Stimulated activated naive B cell treated with anti-CD40 and anti-IgM and Interleukin-4, amounts not matched to agents 10 μg/mL and 1 μg/mL and 100 μg/mL, for 72 hours (primary cell): ENCODE measurements at regions not wholly inside any gene's neighbourhood (a gene's known extent, or its start where the extent isn't known, plus 50 kb on each side); places are given as distances from the start of the nearest gene placed in this dataset.

ENCODE experiments used
- ATAC-seq, 2 donors: fragments of 150-1000 bp; cut with Tn5 transposase; replicated peaks; 2 replicates each; pipeline ENCODE4 v1.10.0; 2021; ENCODE audit warnings: moderate library complexity in 1 of 2
- DNase-seq: peaks from one replicate; pipeline ENCODE4 v3.0.0; 2021
- H3K27ac Mint-ChIP-seq: one replicate; pipeline ENCODE4 v1.8.0; 2022; ENCODE audit warnings: mild to moderate bottlenecking, mixed read lengths
- H3K27me3 Mint-ChIP-seq, 2 donors: one replicate each; pipeline ENCODE4 v1.8.0; 2022; ENCODE audit warnings: mixed read lengths in 2 of 2
- H3K36me3 Mint-ChIP-seq, 2 donors: one replicate each; pipeline ENCODE4 v1.8.0; 2022; ENCODE audit warnings: mixed read lengths in 2 of 2, mild to moderate bottlenecking in 1 of 2
- H3K4me1 Mint-ChIP-seq, 2 donors: one replicate each; pipeline ENCODE4 v1.8.0; 2022; ENCODE audit warnings: mixed read lengths in 2 of 2, mild to moderate bottlenecking in 1 of 2
- H3K4me3 Mint-ChIP-seq, 2 donors: one replicate each; pipeline ENCODE4 v1.8.0; 2022; ENCODE audit warnings: mild to moderate bottlenecking in 2 of 2, mixed read lengths in 2 of 2, moderate library complexity in 1 of 2
- H3K9me3 Mint-ChIP-seq, 2 donors: one replicate each; pipeline ENCODE4 v1.8.0; 2022; ENCODE audit warnings: mixed read lengths in 2 of 2, mild to moderate bottlenecking in 1 of 2

- DNase-seq (no peak), ATAC-seq (no peak)
- no peak overlapping the region for H3K4me3 Mint-ChIP-seq
- no peaks in the 10 kb centered on the region for H3K9me3 Mint-ChIP-seq
- no peaks in the 10 kb centered on the region for H3K4me1 Mint-ChIP-seq
- H3K27me3 Mint-ChIP-seq, result no peaks in the 10 kb centered on the region
- no peak overlapping the region for H3K27ac Mint-ChIP-seq
- no peaks in the 10 kb centered on the region for H3K36me3 Mint-ChIP-seq
Measured at GRCh38 chr3:118754406-118755252, 280.0 kb downstream of the IGSF11 start.

- no peak for ATAC-seq
- no peaks in the 10 kb centered on the region for H3K27me3 Mint-ChIP-seq
- H3K36me3 Mint-ChIP-seq, result no peaks in the 10 kb centered on the region
- DNase-seq, result no peak
- no peak overlapping the region for H3K27ac Mint-ChIP-seq
- H3K9me3 Mint-ChIP-seq, result no peaks in the 10 kb centered on the region
- no peak overlapping the region for H3K4me3 Mint-ChIP-seq
- H3K4me1 Mint-ChIP-seq, result no peaks in the 10 kb centered on the region
Measured at GRCh38 chr3:118755253-118755801, 279.3 kb downstream of the IGSF11 start.

GRCh38 chr3:118760585-118761290 is 273.9 kb downstream of the IGSF11 start:
- Mint-ChIP-seq H3K27me3 (peaks cover 0 to 3% of the 10 kb centered on the region in 2 donors), H3K9me3 (peaks cover 0 to 3% of the 10 kb centered on the region in 2 donors), H3K4me3 (no peak overlapping the region), H3K27ac (no peak overlapping the region), H3K36me3 (no peaks in the 10 kb centered on the region), H3K4me1 (no peaks in the 10 kb centered on the region)
- DNase-seq (no peak), ATAC-seq (no peak)

- H3K4me3 Mint-ChIP-seq, result no peak overlapping the region
- H3K27ac Mint-ChIP-seq, result no peak overlapping the region
- peaks cover 0 to 3% of the 10 kb centered on the region in 2 donors for H3K9me3 Mint-ChIP-seq
- no peaks in the 10 kb centered on the region for H3K36me3 Mint-ChIP-seq
- no peaks in the 10 kb centered on the region for H3K4me1 Mint-ChIP-seq
- ATAC-seq (no peak), DNase-seq (no peak)
- peaks cover 0 to 3% of the 10 kb centered on the region in 2 donors for H3K27me3 Mint-ChIP-seq
Measured at GRCh38 chr3:118761291-118761606, 273.4 kb downstream of the IGSF11 start.

GRCh38 chr3:118765636-118766305 is 268.9 kb downstream of the IGSF11 start:
- Mint-ChIP-seq H3K4me1 (no peaks in the 10 kb centered on the region), H3K4me3 (no peak overlapping the region), H3K9me3 (peaks cover 0 to 3% of the 10 kb centered on the region in 2 donors), H3K27me3 (peaks cover 0 to 3% of the 10 kb centered on the region in 2 donors), H3K27ac (no peak overlapping the region), H3K36me3 (no peaks in the 10 kb centered on the region)
- ATAC-seq (no peak), DNase-seq (no peak)

GRCh38 chr3:118766306-118766669 is 268.4 kb downstream of the IGSF11 start:
- Mint-ChIP-seq H3K27me3 (peaks cover 0 to 3% of the 10 kb centered on the region in 2 donors), H3K4me1 (no peaks in the 10 kb centered on the region), H3K27ac (no peak overlapping the region), H3K36me3 (no peaks in the 10 kb centered on the region), H3K4me3 (no peak overlapping the region), H3K9me3 (peaks cover 0 to 3% of the 10 kb centered on the region in 2 donors)
- DNase-seq, result no peak
- ATAC-seq, result no peak

- H3K9me3 Mint-ChIP-seq, result peaks cover 0 to 5% of the 10 kb centered on the region in 2 donors
- no peak overlapping the region for H3K27ac Mint-ChIP-seq
- no peak overlapping the region for H3K4me3 Mint-ChIP-seq
- ATAC-seq (no peak), DNase-seq (no peak)
- H3K4me1 Mint-ChIP-seq, result peaks cover 0 to 2% of the 10 kb centered on the region in 2 donors
- no peaks in the 10 kb centered on the region for H3K36me3 Mint-ChIP-seq
- no peaks in the 10 kb centered on the region for H3K27me3 Mint-ChIP-seq
Measured at GRCh38 chr3:118772036-118772435, 262.6 kb downstream of the IGSF11 start.

- ATAC-seq (peak; percentile 60 to 94), DNase-seq (no peak)
- Mint-ChIP-seq H3K4me3 (no peak overlapping the region), H3K9me3 (peaks cover 0 to 5% of the 10 kb centered on the region in 2 donors), H3K36me3 (no peaks in the 10 kb centered on the region), H3K27me3 (no peaks in the 10 kb centered on the region), H3K27ac (no peak overlapping the region), H3K4me1 (peaks cover 0 to 2% of the 10 kb centered on the region in 2 donors)
Measured at GRCh38 chr3:118772547-118773011, 262.1 kb downstream of the IGSF11 start.

GRCh38 chr3:118775021-118775420 is 259.6 kb downstream of the IGSF11 start:
- H3K9me3 Mint-ChIP-seq, result peaks cover 0 to 5% of the 10 kb centered on the region in 2 donors
- H3K36me3 Mint-ChIP-seq, result no peaks in the 10 kb centered on the region
- peaks cover 0 to 2% of the 10 kb centered on the region in 2 donors for H3K4me1 Mint-ChIP-seq
- no peak overlapping the region for H3K27ac Mint-ChIP-seq
- DNase-seq, result no peak
- ATAC-seq, result no peak
- H3K27me3 Mint-ChIP-seq, result peaks cover 0 to under 1% of the 10 kb centered on the region in 2 donors
- no peak overlapping the region for H3K4me3 Mint-ChIP-seq

- Mint-ChIP-seq H3K4me1 (no peaks in the 10 kb centered on the region), H3K4me3 (no peak overlapping the region), H3K36me3 (no peaks in the 10 kb centered on the region), H3K9me3 (peaks cover 0 to 4% of the 10 kb centered on the region in 2 donors), H3K27me3 (peaks cover 0 to 9% of the 10 kb centered on the region in 2 donors), H3K27ac (no peak overlapping the region)
- DNase-seq (no peak), ATAC-seq (no peak)
Measured at GRCh38 chr3:118778201-118778600, 256.4 kb downstream of the IGSF11 start.

GRCh38 chr3:118781232-118781631 is 253.4 kb downstream of the IGSF11 start:
- H3K4me3 Mint-ChIP-seq, result no peak overlapping the region
- H3K9me3 Mint-ChIP-seq, result peaks cover 0 to 3% of the 10 kb centered on the region in 2 donors
- peaks cover 6 to 14% of the 10 kb centered on the region in 2 donors for H3K27me3 Mint-ChIP-seq
- H3K36me3 Mint-ChIP-seq, result no peaks in the 10 kb centered on the region
- ATAC-seq, result no peak
- no peaks in the 10 kb centered on the region for H3K4me1 Mint-ChIP-seq
- DNase-seq, result no peak
- no peak overlapping the region for H3K27ac Mint-ChIP-seq

- no peaks in the 10 kb centered on the region for H3K4me1 Mint-ChIP-seq
- peaks cover 6 to 14% of the 10 kb centered on the region in 2 donors for H3K27me3 Mint-ChIP-seq
- H3K36me3 Mint-ChIP-seq, result no peaks in the 10 kb centered on the region
- no peak overlapping the region for H3K4me3 Mint-ChIP-seq
- no peak overlapping the region for H3K27ac Mint-ChIP-seq
- H3K9me3 Mint-ChIP-seq, result peaks cover 0 to 3% of the 10 kb centered on the region in 2 donors
- ATAC-seq (no peak), DNase-seq (no peak)
Measured at GRCh38 chr3:118781839-118782238, 252.8 kb downstream of the IGSF11 start.

- ATAC-seq (peak; percentile 62 to 84), DNase-seq (no peak)
- Mint-ChIP-seq H3K27ac (no peak overlapping the region), H3K27me3 (peaks cover 6 to 14% of the 10 kb centered on the region in 2 donors), H3K4me1 (no peaks in the 10 kb centered on the region), H3K36me3 (no peaks in the 10 kb centered on the region), H3K9me3 (peaks cover 0 to 3% of the 10 kb centered on the region in 2 donors), H3K4me3 (no peak overlapping the region)
Measured at GRCh38 chr3:118782755-118783202, 251.9 kb downstream of the IGSF11 start.

- Mint-ChIP-seq H3K9me3 (peaks cover 0 to 3% of the 10 kb centered on the region in 2 donors), H3K4me3 (no peak overlapping the region), H3K36me3 (no peaks in the 10 kb centered on the region), H3K27ac (no peak overlapping the region), H3K27me3 (peaks cover 6 to 10% of the 10 kb centered on the region in 2 donors), H3K4me1 (no peaks in the 10 kb centered on the region)
- DNase-seq (no peak), ATAC-seq (no peak)
Measured at GRCh38 chr3:118785415-118785814, 249.2 kb downstream of the IGSF11 start.
